ENCODE measurements at regions not wholly inside any gene's neighbourhood (a gene's known extent, or its start where the extent isn't known, plus 50 kb on each side); places are given as distances from the start of the nearest gene placed in this dataset.

DNA sequence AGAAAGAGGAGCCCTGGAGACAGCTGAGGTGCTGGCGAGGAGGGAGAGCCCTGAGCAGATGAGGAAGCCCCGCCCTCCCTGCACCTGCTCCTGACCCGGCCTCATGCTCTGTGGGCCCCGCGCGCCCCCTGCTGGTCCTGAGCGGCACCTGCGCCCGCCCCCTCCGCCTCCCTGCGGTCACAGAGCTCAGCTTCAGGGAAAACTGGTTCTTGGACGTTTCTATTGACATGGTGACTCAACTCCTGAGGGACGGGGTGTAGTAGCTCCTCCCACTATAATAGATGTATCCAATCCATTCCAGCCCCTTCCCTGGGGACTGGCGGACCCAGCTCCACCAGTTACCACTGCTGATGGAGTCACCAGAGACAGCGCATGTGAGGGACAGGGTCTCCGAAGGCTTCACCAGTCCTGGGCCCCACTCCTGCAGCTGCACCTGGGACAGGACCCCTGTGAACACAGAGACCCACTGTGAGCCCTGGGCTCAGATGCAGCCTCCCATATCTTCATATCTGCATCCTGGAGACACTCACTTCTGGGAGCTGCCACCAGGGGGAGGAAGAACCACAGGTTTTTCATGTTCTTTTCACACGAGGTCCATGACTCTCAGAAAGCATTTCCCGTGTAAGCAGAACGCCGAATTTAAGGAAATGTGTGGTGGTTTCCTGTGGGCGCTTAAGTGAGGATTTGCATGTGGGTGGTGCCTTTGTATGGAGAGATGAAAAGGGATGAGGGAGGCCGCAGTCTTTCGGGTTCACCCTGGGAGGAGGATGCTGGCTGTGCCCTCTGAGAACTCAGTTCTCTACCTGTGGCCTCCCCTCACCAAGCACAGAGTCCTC, 1346.4 kb downstream of the TMEM121 start:
- Histone ChIP-seq H3K27me3 (ENCODE audit: low read depth, low read length) (no peaks in the 10 kb centered on the region), H3K4me1 (ENCODE audit: control insufficient read depth in 1 of 2, insufficient read depth in 2 of 2, low read length in 2 of 2) (no peaks in the 10 kb centered on the region), H3K27ac (ENCODE audit: low read length) (no peak overlapping the region), H3K9me3 (ENCODE audit: control insufficient read depth in 1 of 2, low read length in 2 of 2) (no peaks in the 10 kb centered on the region), H3K4me3 (ENCODE audit: low read depth in 1 of 2, low read length in 2 of 2) (no peak overlapping the region), H3K36me3 (ENCODE audit: control insufficient read depth in 1 of 2, insufficient read depth in 2 of 2, low read length in 2 of 2) (no peaks in the 10 kb centered on the region)

DNA sequence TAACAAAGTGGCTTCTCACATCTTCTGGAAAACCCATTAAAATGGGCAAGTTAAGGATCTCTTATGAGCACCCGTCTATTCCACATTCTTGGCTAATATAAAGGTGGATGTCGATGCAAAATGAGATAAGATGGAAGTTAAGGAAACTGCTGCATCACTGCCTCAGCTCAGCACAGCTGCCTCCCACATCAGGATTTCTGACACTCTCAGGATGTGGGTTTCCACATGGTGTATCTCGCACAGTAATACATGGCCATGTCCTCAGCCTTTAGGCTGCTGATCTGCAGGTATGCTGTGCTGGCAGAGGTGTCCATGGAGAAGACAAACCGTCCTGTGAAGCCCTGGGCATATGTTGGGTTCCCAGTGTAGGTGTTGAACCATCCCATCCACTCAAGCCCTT, 1348.0 kb downstream of the TMEM121 start:
- Histone ChIP-seq H3K27ac (ENCODE audit: low read length) (no peak overlapping the region), H3K27me3 (ENCODE audit: low read depth, low read length) (no peaks in the 10 kb centered on the region), H3K9me3 (ENCODE audit: control insufficient read depth in 1 of 2, low read length in 2 of 2) (no peaks in the 10 kb centered on the region), H3K36me3 (ENCODE audit: control insufficient read depth in 1 of 2, insufficient read depth in 2 of 2, low read length in 2 of 2) (no peaks in the 10 kb centered on the region), H3K4me3 (ENCODE audit: low read depth in 1 of 2, low read length in 2 of 2) (no peak overlapping the region), H3K4me1 (ENCODE audit: control insufficient read depth in 1 of 2, insufficient read depth in 2 of 2, low read length in 2 of 2) (no peaks in the 10 kb centered on the region)

DNA sequence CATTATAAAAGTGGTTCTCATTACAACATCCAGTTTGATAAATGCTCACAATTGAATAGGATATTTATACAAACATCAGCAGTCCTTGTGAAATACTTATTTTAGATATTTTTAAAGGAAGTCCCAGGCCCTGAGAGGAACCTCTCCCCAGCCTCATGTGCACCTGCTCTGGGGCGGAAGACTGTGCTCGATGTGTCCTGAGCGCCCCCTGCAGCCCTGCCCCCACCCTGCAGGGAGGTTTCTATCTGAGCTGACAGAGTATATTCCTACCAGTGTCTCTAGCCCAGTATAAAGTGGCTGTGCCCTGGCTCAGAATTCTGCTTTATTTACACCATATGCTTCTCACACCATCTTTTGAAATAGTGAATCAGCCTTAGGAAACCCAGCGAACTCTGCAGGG, 1349.1 kb downstream of the TMEM121 start:
- Histone ChIP-seq H3K9me3 (ENCODE audit: control insufficient read depth in 1 of 2, low read length in 2 of 2) (no peaks in the 10 kb centered on the region), H3K4me3 (ENCODE audit: low read depth in 1 of 2, low read length in 2 of 2) (no peak overlapping the region), H3K27ac (ENCODE audit: low read length) (no peak overlapping the region), H3K27me3 (ENCODE audit: low read depth, low read length) (no peaks in the 10 kb centered on the region), H3K36me3 (ENCODE audit: control insufficient read depth in 1 of 2, insufficient read depth in 2 of 2, low read length in 2 of 2) (no peaks in the 10 kb centered on the region), H3K4me1 (ENCODE audit: control insufficient read depth in 1 of 2, insufficient read depth in 2 of 2, low read length in 2 of 2) (no peaks in the 10 kb centered on the region)

DNA sequence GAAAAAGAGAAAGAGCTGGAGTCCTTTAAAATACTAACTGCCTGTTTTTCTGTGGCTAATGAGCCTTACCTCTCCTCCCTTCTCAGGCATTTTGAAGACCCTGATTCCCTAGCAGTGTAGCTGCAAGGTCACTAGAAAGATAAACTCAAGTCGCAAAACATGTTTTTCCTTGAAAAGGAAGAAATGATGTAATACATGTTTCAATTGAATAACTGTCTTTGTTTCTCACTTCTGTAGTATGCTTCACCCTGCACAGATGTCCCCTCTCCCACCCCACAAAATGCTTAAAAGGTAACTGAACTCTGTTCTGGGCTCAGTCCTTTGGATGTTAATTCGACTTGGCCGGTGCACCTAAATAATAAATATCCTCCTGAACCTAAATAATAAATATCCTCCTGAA, 1350.3 kb downstream of the TMEM121 start:
- Histone ChIP-seq H3K4me1 (ENCODE audit: control insufficient read depth in 1 of 2, insufficient read depth in 2 of 2, low read length in 2 of 2) (no peaks in the 10 kb centered on the region), H3K27ac (ENCODE audit: low read length) (no peak overlapping the region), H3K9me3 (ENCODE audit: control insufficient read depth in 1 of 2, low read length in 2 of 2) (no peaks in the 10 kb centered on the region), H3K27me3 (ENCODE audit: low read depth, low read length) (no peaks in the 10 kb centered on the region), H3K36me3 (ENCODE audit: control insufficient read depth in 1 of 2, insufficient read depth in 2 of 2, low read length in 2 of 2) (no peaks in the 10 kb centered on the region), H3K4me3 (ENCODE audit: low read depth in 1 of 2, low read length in 2 of 2) (no peak overlapping the region)

DNA sequence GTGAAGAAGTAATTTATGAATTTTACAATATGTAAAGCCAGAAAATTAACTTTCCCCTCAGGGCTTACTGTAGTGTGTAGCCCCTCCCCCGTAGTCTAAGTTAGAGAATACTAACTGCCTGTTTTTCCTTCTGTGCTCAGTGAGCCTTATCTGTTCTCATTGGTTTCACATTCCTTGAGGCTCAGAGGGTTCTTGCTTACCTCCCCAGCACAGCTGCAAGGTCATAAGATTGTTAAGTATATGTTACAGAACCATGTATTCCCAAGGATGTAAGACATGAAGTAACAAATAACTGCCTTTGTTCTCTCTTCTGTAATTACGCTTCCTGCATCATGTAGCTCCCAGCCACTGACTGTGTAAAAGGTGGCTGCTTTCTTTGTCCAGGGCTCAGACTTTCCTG, 1351.1 kb downstream of the TMEM121 start:
- Histone ChIP-seq H3K4me3 (ENCODE audit: low read depth in 1 of 2, low read length in 2 of 2) (no peak overlapping the region), H3K36me3 (ENCODE audit: control insufficient read depth in 1 of 2, insufficient read depth in 2 of 2, low read length in 2 of 2) (no peaks in the 10 kb centered on the region), H3K9me3 (ENCODE audit: control insufficient read depth in 1 of 2, low read length in 2 of 2) (no peaks in the 10 kb centered on the region), H3K27me3 (ENCODE audit: low read depth, low read length) (no peaks in the 10 kb centered on the region), H3K4me1 (ENCODE audit: control insufficient read depth in 1 of 2, insufficient read depth in 2 of 2, low read length in 2 of 2) (no peaks in the 10 kb centered on the region), H3K27ac (ENCODE audit: low read length) (no peak overlapping the region)

DNA sequence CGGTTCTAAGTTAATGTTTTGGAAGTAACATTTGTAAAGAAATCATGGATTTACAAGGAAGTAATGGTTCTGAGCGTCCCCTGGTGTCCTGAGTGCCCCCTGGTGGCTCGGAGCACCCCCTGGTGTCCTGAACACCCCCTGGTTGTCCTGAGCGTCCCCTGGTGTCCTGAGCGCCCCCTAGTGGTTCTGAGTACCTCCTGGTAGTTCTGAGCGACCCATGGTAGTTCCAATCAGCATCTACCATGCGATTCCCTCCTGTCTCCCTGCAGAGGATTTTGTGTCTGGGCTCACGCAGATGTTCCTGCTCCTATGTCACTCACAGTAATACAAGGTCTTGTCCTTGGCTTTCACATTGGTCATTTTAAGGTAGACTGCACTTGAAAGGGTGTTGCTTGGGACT, 1352.9 kb downstream of the TMEM121 start:
- Histone ChIP-seq H3K4me1 (ENCODE audit: control insufficient read depth in 1 of 2, insufficient read depth in 2 of 2, low read length in 2 of 2) (no peaks in the 10 kb centered on the region), H3K9me3 (ENCODE audit: control insufficient read depth in 1 of 2, low read length in 2 of 2) (peaks cover 0 to 4% of the 10 kb centered on the region in 2 donors), H3K4me3 (ENCODE audit: low read depth in 1 of 2, low read length in 2 of 2) (no peak overlapping the region), H3K27ac (ENCODE audit: low read length) (no peak overlapping the region), H3K27me3 (ENCODE audit: low read depth, low read length) (no peaks in the 10 kb centered on the region), H3K36me3 (ENCODE audit: control insufficient read depth in 1 of 2, insufficient read depth in 2 of 2, low read length in 2 of 2) (no peaks in the 10 kb centered on the region)

DNA sequence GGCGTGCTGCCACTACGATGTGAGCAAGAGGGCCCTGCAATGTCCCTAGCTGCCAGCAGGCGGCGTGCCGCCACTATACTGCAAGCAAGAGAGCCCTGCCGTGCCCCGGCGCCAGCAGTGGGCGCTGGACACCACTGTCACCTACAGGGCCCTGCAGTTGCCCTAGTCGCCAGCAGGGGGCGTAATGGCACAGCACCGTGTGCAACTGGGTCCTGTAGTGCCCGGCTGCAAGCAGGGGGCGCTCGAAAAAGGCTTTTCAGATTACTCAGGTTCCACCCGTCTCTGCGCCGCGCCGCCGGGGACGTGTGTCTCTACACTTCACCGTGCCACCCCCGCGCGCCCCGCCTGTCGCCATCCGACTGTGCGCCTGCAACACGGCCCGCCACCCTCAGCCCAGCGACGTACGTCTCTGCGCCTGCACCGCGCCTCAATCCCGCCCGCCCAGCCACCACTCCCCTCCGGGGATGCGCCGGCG, 1356.9 kb downstream of the TMEM121 start:
- Histone ChIP-seq H3K27ac (ENCODE audit: low read length) (no peak overlapping the region), H3K9me3 (ENCODE audit: control insufficient read depth in 1 of 2, low read length in 2 of 2) (peaks cover 0 to 4% of the 10 kb centered on the region in 2 donors), H3K27me3 (ENCODE audit: low read depth, low read length) (no peaks in the 10 kb centered on the region), H3K4me1 (ENCODE audit: control insufficient read depth in 1 of 2, insufficient read depth in 2 of 2, low read length in 2 of 2) (no peaks in the 10 kb centered on the region), H3K36me3 (ENCODE audit: control insufficient read depth in 1 of 2, insufficient read depth in 2 of 2, low read length in 2 of 2) (no peaks in the 10 kb centered on the region), H3K4me3 (ENCODE audit: low read depth in 1 of 2, low read length in 2 of 2) (no peak overlapping the region)

Measured in muscle layer of duodenum (tissue), 2 donors.